ENCODE measurements at regions not wholly inside any gene's neighbourhood (a gene's known extent, or its start where the extent isn't known, plus 50 kb on each side); places are given as distances from the start of the nearest gene placed in this dataset.

- no peak for TF ChIP-seq CTCF (IDR thresholded peaks at IDR 0.05)
- DNase-seq (ENCODE audit: extremely low spot score, unreplicated experiment), result no peak
- H3K36me3 Mint-ChIP-seq (ENCODE audit: unreplicated experiment), result no peaks in the 10 kb centered on the region
- no peak overlapping the region for H3K4me3 Mint-ChIP-seq (ENCODE audit: unreplicated experiment)
- no peak overlapping the region for H3K27ac Mint-ChIP-seq (ENCODE audit: unreplicated experiment)
- no peaks in the 10 kb centered on the region for H3K27me3 Mint-ChIP-seq (ENCODE audit: unreplicated experiment)
- peaks cover 23% of the 10 kb centered on the region for H3K9me3 Mint-ChIP-seq (ENCODE audit: unreplicated experiment)
- H3K4me1 Mint-ChIP-seq (ENCODE audit: unreplicated experiment), result no peaks in the 10 kb centered on the region
Measured at GRCh38 chr10:24132741-24133140, 76.2 kb upstream of the KIAA1217 start.

DNA sequence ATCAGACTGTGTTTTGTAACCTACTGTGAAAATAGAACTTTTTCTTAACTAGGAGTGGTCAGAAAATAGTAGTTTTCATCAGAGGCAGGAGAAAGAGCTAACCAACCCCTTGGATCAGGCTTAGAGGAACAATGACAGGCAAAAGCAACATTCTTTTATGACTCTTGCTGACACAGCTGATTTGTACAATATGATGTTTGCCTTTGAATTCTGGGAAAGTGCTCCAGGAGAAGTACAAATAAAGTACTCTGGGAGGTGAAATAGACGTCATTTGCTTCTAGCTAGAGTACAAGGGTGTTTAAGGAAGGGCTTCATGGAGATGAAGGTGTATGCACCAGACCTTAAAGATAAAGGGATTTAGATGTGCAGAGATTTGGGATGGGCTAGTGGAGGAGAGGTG lies 75.1 kb upstream of the KIAA1217 start:
- Mint-ChIP-seq H3K9me3 (ENCODE audit: unreplicated experiment) (peaks cover 23% of the 10 kb centered on the region), H3K4me1 (ENCODE audit: unreplicated experiment) (no peaks in the 10 kb centered on the region), H3K36me3 (ENCODE audit: unreplicated experiment) (no peaks in the 10 kb centered on the region), H3K27ac (ENCODE audit: unreplicated experiment) (no peak overlapping the region), H3K27me3 (ENCODE audit: unreplicated experiment) (no peaks in the 10 kb centered on the region), H3K4me3 (ENCODE audit: unreplicated experiment) (no peak overlapping the region)
- no peak for TF ChIP-seq CTCF (IDR thresholded peaks at IDR 0.05)
- no peak for DNase-seq (ENCODE audit: extremely low spot score, unreplicated experiment)

- no peak for TF ChIP-seq CTCF (IDR thresholded peaks at IDR 0.05)
- Mint-ChIP-seq H3K27ac (ENCODE audit: unreplicated experiment) (no peak overlapping the region), H3K9me3 (ENCODE audit: unreplicated experiment) (peaks cover 26% of the 10 kb centered on the region), H3K27me3 (ENCODE audit: unreplicated experiment) (no peaks in the 10 kb centered on the region), H3K4me1 (ENCODE audit: unreplicated experiment) (no peaks in the 10 kb centered on the region), H3K36me3 (ENCODE audit: unreplicated experiment) (no peaks in the 10 kb centered on the region), H3K4me3 (ENCODE audit: unreplicated experiment) (no peak overlapping the region)
- DNase-seq (ENCODE audit: extremely low spot score, unreplicated experiment), result no peak
Measured at GRCh38 chr10:24136070-24136469, 72.9 kb upstream of the KIAA1217 start.

DNA sequence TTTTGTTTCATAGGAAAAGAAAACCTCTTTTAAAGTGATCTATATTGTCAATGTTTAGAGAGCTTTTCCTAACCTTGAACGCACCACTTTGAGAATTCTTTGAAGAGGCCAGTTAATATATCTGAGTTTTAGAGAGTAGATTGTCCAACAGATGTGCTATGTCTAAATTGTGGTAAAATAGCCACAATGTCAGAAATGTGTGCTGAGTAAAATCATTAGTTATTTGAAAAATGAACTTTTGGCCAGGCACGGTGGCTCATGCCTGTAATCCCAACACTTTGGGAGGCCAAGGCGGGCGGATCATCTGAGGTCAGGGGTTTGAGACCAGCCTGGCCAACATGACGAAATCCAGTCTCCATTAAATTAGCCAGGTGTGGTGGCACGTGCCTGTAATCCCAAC lies 61.6 kb upstream of the KIAA1217 start:
- no peak for DNase-seq (ENCODE audit: extremely low spot score, unreplicated experiment)
- H3K9me3 Mint-ChIP-seq (ENCODE audit: unreplicated experiment), result peaks cover 9% of the 10 kb centered on the region
- no peak for TF ChIP-seq CTCF (IDR thresholded peaks at IDR 0.05)
- H3K4me1 Mint-ChIP-seq (ENCODE audit: unreplicated experiment), result no peaks in the 10 kb centered on the region
- H3K36me3 Mint-ChIP-seq (ENCODE audit: unreplicated experiment), result no peaks in the 10 kb centered on the region
- H3K27me3 Mint-ChIP-seq (ENCODE audit: unreplicated experiment), result no peaks in the 10 kb centered on the region
- no peak overlapping the region for H3K27ac Mint-ChIP-seq (ENCODE audit: unreplicated experiment)
- no peak overlapping the region for H3K4me3 Mint-ChIP-seq (ENCODE audit: unreplicated experiment)

- H3K9me3 Mint-ChIP-seq (ENCODE audit: unreplicated experiment), result peaks cover 6% of the 10 kb centered on the region
- no peaks in the 10 kb centered on the region for H3K27me3 Mint-ChIP-seq (ENCODE audit: unreplicated experiment)
- no peak overlapping the region for H3K27ac Mint-ChIP-seq (ENCODE audit: unreplicated experiment)
- H3K4me3 Mint-ChIP-seq (ENCODE audit: unreplicated experiment), result no peak overlapping the region
- TF ChIP-seq CTCF (IDR thresholded peaks at IDR 0.05), result no peak
- no peaks in the 10 kb centered on the region for H3K4me1 Mint-ChIP-seq (ENCODE audit: unreplicated experiment)
- DNase-seq (ENCODE audit: extremely low spot score, unreplicated experiment), result no peak
- no peaks in the 10 kb centered on the region for H3K36me3 Mint-ChIP-seq (ENCODE audit: unreplicated experiment)
Measured at GRCh38 chr10:24149640-24150039, 59.3 kb upstream of the KIAA1217 start.

Measured in osteocyte (in vitro differentiated cells).